ENCODE measurements at regions not wholly inside any gene's neighbourhood (a gene's known extent, or its start where the extent isn't known, plus 50 kb on each side); places are given as distances from the start of the nearest gene placed in this dataset.
A peak's percentile ranks its signal among the peaks of the same experiment; 100 is the strongest.

DNA sequence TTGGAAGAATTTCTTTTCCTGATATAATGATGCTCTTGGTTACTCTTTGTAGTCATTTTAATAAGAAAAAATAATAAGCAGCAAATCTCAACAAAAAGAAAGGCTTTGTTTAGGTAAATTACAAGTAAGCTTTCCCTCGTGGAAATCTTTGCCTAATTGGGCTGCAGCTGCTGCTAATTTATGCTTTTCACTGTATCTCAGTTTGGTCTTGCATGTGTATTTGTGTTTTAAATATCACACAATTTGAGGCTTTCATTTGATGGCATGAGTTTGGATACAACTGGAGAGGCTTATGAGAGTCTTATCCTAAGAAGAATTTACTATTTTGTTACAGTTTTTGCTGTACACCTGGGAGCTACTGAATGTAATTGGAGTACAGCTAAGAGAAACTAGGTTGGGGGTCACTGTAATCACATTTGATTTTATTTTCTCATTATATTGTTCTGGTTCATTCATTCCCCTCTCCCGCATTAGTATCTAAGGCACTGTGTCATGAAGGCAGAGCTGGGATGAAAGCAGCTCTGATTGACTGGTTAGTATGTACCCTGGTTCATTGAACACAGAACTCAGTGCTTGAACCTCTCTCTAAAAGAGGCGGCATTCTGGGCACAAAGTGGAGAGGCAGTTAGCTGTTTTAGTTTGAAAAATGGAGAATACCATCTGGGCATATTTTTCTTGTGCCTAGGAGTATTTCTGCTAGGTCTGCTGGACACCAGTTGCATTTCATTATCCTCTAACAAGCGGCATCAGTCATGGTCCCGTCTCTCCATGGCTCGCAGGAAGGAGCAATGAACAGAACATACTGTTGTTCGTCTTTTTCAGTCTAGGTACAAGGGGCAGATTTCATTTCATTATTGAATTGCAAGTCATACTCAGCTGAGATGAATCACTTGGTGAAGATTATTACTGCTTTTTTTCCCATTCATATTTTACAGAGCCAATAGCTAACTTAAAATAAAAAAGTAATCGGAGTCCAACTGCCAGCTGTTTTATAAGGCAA is 118.0 kb upstream of the TMEM260 start:
- Mint-ChIP-seq H3K27me3 (peaks cover 40% of the 10 kb centered on the region), H3K4me1 (no peaks in the 10 kb centered on the region), H3K9me3 (no peaks in the 10 kb centered on the region), H3K27ac (no peak overlapping the region), H3K4me3 (no peak overlapping the region), H3K36me3 (no peaks in the 10 kb centered on the region)
- ATAC-seq = no peak

- Mint-ChIP-seq H3K27ac (no peak overlapping the region), H3K9me3 (no peaks in the 10 kb centered on the region), H3K4me3 (no peak overlapping the region), H3K36me3 (no peaks in the 10 kb centered on the region), H3K4me1 (no peaks in the 10 kb centered on the region), H3K27me3 (peaks cover 22% of the 10 kb centered on the region)
- no peak for ATAC-seq
These were observed 116.2 kb upstream of the TMEM260 start for GRCh38 chr14:56463271-56463890.

DNA sequence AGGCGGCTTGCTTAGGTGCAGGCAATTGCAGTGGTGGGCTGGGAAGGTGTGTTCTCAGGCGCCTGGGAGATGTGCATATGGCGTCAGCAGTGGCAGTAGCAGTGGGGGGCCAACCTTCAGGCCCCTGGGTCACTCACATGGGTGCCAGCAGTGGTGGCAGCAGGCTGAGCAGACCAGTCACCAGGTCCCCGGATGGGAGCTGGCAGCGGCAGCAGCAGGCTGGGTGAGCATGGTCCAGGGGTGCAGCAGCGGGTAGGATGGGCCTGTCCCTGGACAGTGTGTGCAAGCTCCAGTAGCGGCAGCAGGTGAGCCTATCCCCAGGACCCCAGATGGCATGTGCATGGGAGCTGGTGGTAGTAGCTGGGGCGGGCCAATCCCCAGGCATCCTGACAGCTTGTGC is 108.5 kb upstream of the TMEM260 start:
- Mint-ChIP-seq H3K27ac (no peak overlapping the region), H3K4me1 (no peaks in the 10 kb centered on the region), H3K27me3 (no peaks in the 10 kb centered on the region), H3K4me3 (no peak overlapping the region), H3K36me3 (no peaks in the 10 kb centered on the region), H3K9me3 (no peaks in the 10 kb centered on the region)
- peak; percentile 53 for ATAC-seq

DNA sequence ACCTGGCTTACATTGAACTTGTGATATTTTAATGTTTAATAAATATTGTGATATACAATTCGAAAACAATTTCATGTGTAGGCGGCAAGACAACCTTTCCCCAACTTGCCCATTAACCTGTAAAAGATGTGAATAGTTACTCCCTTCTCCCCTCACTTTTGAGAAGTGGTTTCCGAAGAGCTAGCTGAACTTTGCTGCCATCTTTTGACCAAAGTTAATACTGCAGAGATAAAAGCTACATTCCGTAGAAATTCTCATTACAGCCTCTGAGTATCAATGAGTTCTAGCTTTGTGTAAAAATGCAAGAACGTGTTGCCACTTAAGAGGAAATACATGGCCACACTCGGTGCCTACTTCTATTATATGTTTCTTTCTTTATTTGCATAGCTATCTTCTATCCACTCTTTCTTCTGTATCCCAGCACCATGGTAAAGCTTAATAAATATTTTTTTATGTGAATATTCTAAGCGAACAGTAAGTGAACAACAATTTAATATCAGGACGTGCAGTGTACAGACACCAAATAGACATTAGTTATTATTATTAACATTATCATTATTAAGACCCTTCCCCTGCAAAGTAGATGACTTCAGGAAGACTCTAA is 105.1 kb upstream of the TMEM260 start:
- no peaks in the 10 kb centered on the region for H3K36me3 Mint-ChIP-seq
- ATAC-seq = no peak
- H3K9me3 Mint-ChIP-seq = no peaks in the 10 kb centered on the region
- H3K4me1 Mint-ChIP-seq = no peaks in the 10 kb centered on the region
- H3K27ac Mint-ChIP-seq = no peak overlapping the region
- no peaks in the 10 kb centered on the region for H3K27me3 Mint-ChIP-seq
- no peak overlapping the region for H3K4me3 Mint-ChIP-seq

- no peaks in the 10 kb centered on the region for H3K27me3 Mint-ChIP-seq
- H3K9me3 Mint-ChIP-seq = no peaks in the 10 kb centered on the region
- H3K36me3 Mint-ChIP-seq = no peaks in the 10 kb centered on the region
- ATAC-seq = no peak
- H3K4me1 Mint-ChIP-seq = no peaks in the 10 kb centered on the region
- no peak overlapping the region for H3K27ac Mint-ChIP-seq
- no peak overlapping the region for H3K4me3 Mint-ChIP-seq
These were observed 97.2 kb upstream of the TMEM260 start for GRCh38 chr14:56482310-56482911.

DNA sequence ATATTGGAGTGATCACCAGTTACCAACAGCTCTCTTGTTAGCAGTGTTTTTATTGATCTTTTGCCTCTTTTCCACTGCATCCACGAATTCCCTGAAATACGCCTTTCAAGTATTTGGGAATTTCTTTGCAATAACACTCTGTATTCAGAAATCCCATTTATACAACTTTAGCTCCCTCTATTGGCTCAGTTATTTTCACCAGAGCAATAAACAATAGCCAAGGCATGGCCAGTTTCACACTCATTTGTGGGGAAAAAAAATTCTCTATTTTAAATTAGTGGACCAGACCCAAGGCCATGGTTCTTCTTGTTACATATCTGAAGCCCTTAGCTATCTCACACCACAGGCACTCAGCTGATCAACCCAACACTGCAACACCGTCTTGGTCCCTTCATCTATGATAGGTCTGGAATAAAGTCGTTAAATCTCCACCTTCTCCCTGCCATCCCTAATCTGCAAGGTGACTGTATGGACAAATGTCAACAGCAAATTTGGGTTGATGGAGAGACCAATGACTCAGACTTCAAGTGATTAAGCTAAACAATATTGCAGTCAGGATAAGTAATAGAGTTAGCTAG is 92.4 kb upstream of the TMEM260 start:
- Mint-ChIP-seq H3K36me3 (no peaks in the 10 kb centered on the region), H3K27me3 (no peaks in the 10 kb centered on the region), H3K4me1 (no peaks in the 10 kb centered on the region), H3K4me3 (no peak overlapping the region), H3K27ac (no peak overlapping the region), H3K9me3 (no peaks in the 10 kb centered on the region)
- no peak for ATAC-seq

GRCh38 chr14:56487761-56488160 is 91.8 kb upstream of the TMEM260 start:
- H3K4me1 Mint-ChIP-seq = no peaks in the 10 kb centered on the region
- no peaks in the 10 kb centered on the region for H3K36me3 Mint-ChIP-seq
- ATAC-seq = no peak
- no peak overlapping the region for H3K4me3 Mint-ChIP-seq
- H3K27ac Mint-ChIP-seq = no peak overlapping the region
- H3K27me3 Mint-ChIP-seq = no peaks in the 10 kb centered on the region
- no peaks in the 10 kb centered on the region for H3K9me3 Mint-ChIP-seq

- H3K27ac Mint-ChIP-seq = no peak overlapping the region
- no peaks in the 10 kb centered on the region for H3K27me3 Mint-ChIP-seq
- no peak for ATAC-seq
- no peaks in the 10 kb centered on the region for H3K9me3 Mint-ChIP-seq
- H3K4me3 Mint-ChIP-seq = no peak overlapping the region
- H3K4me1 Mint-ChIP-seq = no peaks in the 10 kb centered on the region
- H3K36me3 Mint-ChIP-seq = no peaks in the 10 kb centered on the region
These were observed 91.3 kb upstream of the TMEM260 start for GRCh38 chr14:56488306-56488705.

DNA sequence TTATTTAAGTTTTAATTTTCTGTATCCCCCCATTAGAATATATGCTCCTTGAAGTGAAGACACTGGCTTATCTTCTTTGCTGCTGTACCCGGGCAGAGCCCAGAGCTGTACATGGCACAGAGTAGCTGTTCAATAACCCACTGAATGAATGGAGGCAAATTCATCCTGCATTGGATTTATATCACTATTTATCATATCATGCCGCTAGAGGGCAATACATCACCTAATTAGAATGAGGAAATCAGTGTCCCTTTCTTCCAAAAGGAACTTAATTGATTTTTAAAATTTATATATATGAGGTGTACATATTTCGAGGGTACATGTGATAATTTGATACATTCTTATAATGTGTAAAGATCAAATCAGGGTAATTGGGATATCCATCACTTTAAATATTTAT is 89.2 kb upstream of the TMEM260 start:
- no peak for ATAC-seq
- H3K4me1 Mint-ChIP-seq = no peaks in the 10 kb centered on the region
- H3K27me3 Mint-ChIP-seq = no peaks in the 10 kb centered on the region
- H3K4me3 Mint-ChIP-seq = no peak overlapping the region
- no peaks in the 10 kb centered on the region for H3K36me3 Mint-ChIP-seq
- H3K9me3 Mint-ChIP-seq = no peaks in the 10 kb centered on the region
- H3K27ac Mint-ChIP-seq = no peak overlapping the region

GRCh38 chr14:56491299-56492285 is 88.0 kb upstream of the TMEM260 start:
- Mint-ChIP-seq H3K27ac (no peak overlapping the region), H3K4me1 (no peaks in the 10 kb centered on the region), H3K27me3 (no peaks in the 10 kb centered on the region), H3K36me3 (no peaks in the 10 kb centered on the region), H3K9me3 (no peaks in the 10 kb centered on the region), H3K4me3 (no peak overlapping the region)
- ATAC-seq = peak; percentile 66

- ATAC-seq = no peak
- H3K4me3 Mint-ChIP-seq = no peak overlapping the region
- no peaks in the 10 kb centered on the region for H3K27me3 Mint-ChIP-seq
- no peaks in the 10 kb centered on the region for H3K4me1 Mint-ChIP-seq
- no peak overlapping the region for H3K27ac Mint-ChIP-seq
- H3K9me3 Mint-ChIP-seq = no peaks in the 10 kb centered on the region
- H3K36me3 Mint-ChIP-seq = no peaks in the 10 kb centered on the region
These were observed 85.4 kb upstream of the TMEM260 start for GRCh38 chr14:56494167-56494566.

DNA sequence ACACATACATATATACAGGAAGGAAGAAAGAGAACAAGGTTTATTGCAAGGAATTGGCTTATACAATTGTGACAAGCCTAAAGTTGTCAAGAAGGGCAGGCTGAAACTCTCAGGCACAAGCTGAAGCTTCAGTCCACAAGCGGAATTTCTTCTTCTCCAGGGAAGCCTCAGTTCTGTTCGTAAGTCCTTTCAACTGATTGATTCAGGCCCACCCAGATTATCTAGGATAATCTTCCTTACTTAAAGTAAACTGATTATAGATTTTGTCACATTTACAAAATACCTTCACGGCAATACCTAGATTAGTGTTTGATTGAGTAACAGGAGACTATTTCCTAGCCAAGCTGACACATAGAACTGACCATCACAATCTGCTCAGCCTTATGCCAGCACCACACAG is 81.5 kb upstream of the TMEM260 start:
- no peak for ATAC-seq
- Mint-ChIP-seq H3K4me3 (no peak overlapping the region), H3K27ac (no peak overlapping the region), H3K27me3 (peaks cover 9% of the 10 kb centered on the region), H3K4me1 (no peaks in the 10 kb centered on the region), H3K36me3 (no peaks in the 10 kb centered on the region), H3K9me3 (no peaks in the 10 kb centered on the region)

GRCh38 chr14:56501909-56502530 is 77.6 kb upstream of the TMEM260 start:
- H3K27me3 Mint-ChIP-seq = peaks cover 28% of the 10 kb centered on the region
- H3K4me1 Mint-ChIP-seq = no peaks in the 10 kb centered on the region
- no peak overlapping the region for H3K4me3 Mint-ChIP-seq
- ATAC-seq = no peak
- no peak overlapping the region for H3K27ac Mint-ChIP-seq
- no peaks in the 10 kb centered on the region for H3K36me3 Mint-ChIP-seq
- no peaks in the 10 kb centered on the region for H3K9me3 Mint-ChIP-seq

DNA sequence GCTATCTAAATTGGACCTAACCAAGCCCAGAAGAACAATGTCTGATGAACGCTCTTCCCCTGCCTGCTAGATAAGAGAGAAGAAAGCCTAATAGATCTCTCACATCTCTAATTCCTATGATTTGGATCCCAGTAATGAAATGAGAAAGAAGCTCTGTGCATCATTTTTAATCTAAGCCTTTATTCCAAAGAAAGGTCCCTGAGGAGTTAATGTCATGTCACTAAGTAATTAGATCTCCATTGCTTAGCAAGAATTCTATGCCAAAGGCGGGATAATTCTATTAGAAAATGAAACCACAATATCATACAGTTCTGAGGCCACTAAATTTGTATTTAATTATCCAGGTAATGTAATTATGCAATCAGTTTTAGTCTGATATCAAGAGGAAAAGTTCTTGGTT is 74.2 kb upstream of the TMEM260 start:
- Mint-ChIP-seq H3K27ac (no peak overlapping the region), H3K4me1 (no peaks in the 10 kb centered on the region), H3K27me3 (peaks cover 24% of the 10 kb centered on the region), H3K4me3 (no peak overlapping the region), H3K36me3 (no peaks in the 10 kb centered on the region), H3K9me3 (no peaks in the 10 kb centered on the region)
- ATAC-seq = no peak

All from stimulated activated memory B cell treated with anti-CD40 and anti-IgM and Interleukin-4, amounts not matched to agents 10 μg/mL and 1 μg/mL and 100 μg/mL, for 72 hours (primary cell).